ENCODE measurements at regions not wholly inside any gene's neighbourhood (a gene's known extent, or its start where the extent isn't known, plus 50 kb on each side); places are given as distances from the start of the nearest gene placed in this dataset.
"Not testable (repeated sequence)": the region's sequence is repeated elsewhere in the genome, so short reads cannot be mapped to it uniquely, and the experiment has no call there.

- Histone ChIP-seq H3K36me3 (ENCODE audit: control insufficient read depth, insufficient read depth, low read length) (no peaks in the 10 kb centered on the region), H3K9me3 (ENCODE audit: control insufficient read depth, low read length) (no peaks in the 10 kb centered on the region), H3K27ac (ENCODE audit: low read depth, low read length, severe bottlenecking) (no peak overlapping the region), H3K4me3 (ENCODE audit: extremely low read depth, insufficient read depth, low read length, poor library complexity, severe bottlenecking) (no peak overlapping the region), H3K4me1 (ENCODE audit: control insufficient read depth, insufficient read depth, low read length, poor library complexity, severe bottlenecking) (no peaks in the 10 kb centered on the region)
- 100% methylated on average over 1 of the region's 1 CpG; no CpG with 5 or more reads in 1 of the 2 experiments for WGBS, 2 experiments (ENCODE audit: insufficient coverage in 2 of 2)
These were observed 1222.0 kb upstream of the TENM3 start for GRCh38 chr4:181021213-181021612.

GRCh38 chr4:181030135-181030921 is 1212.9 kb upstream of the TENM3 start:
- 94 to 96% methylated on average over 11 to 12 of the region's 14 CpGs for WGBS, 2 experiments (ENCODE audit: insufficient coverage in 2 of 2)
- not testable (repeated sequence) for H3K36me3 ChIP-seq (ENCODE audit: control insufficient read depth, insufficient read depth, low read length); H3K4me3 ChIP-seq (ENCODE audit: extremely low read depth, insufficient read depth, low read length, poor library complexity, severe bottlenecking); H3K9me3 ChIP-seq (ENCODE audit: control insufficient read depth, low read length); H3K27ac ChIP-seq (ENCODE audit: low read depth, low read length, severe bottlenecking); H3K4me1 ChIP-seq (ENCODE audit: control insufficient read depth, insufficient read depth, low read length, poor library complexity, severe bottlenecking)

- Histone ChIP-seq H3K4me3 (ENCODE audit: extremely low read depth, insufficient read depth, low read length, poor library complexity, severe bottlenecking) (no peak overlapping the region), H3K36me3 (ENCODE audit: control insufficient read depth, insufficient read depth, low read length) (no peaks in the 10 kb centered on the region), H3K9me3 (ENCODE audit: control insufficient read depth, low read length) (no peaks in the 10 kb centered on the region), H3K4me1 (ENCODE audit: control insufficient read depth, insufficient read depth, low read length, poor library complexity, severe bottlenecking) (no peaks in the 10 kb centered on the region), H3K27ac (ENCODE audit: low read depth, low read length, severe bottlenecking) (no peak overlapping the region)
- 86 to 94% methylated on average over 6 of the region's 7 CpGs for WGBS, 2 experiments (ENCODE audit: insufficient coverage in 2 of 2)
These were observed 1212.2 kb upstream of the TENM3 start for GRCh38 chr4:181030961-181031360.

- Histone ChIP-seq H3K36me3 (ENCODE audit: control insufficient read depth, insufficient read depth, low read length) (no peaks in the 10 kb centered on the region), H3K27ac (ENCODE audit: low read depth, low read length, severe bottlenecking) (no peak overlapping the region), H3K4me1 (ENCODE audit: control insufficient read depth, insufficient read depth, low read length, poor library complexity, severe bottlenecking) (no peaks in the 10 kb centered on the region), H3K4me3 (ENCODE audit: extremely low read depth, insufficient read depth, low read length, poor library complexity, severe bottlenecking) (no peak overlapping the region), H3K9me3 (ENCODE audit: control insufficient read depth, low read length) (no peaks in the 10 kb centered on the region)
- 85 to 100% methylated on average over 1 to 2 of the region's 4 CpGs for WGBS, 2 experiments (ENCODE audit: insufficient coverage in 2 of 2)
These were observed 1199.7 kb upstream of the TENM3 start for GRCh38 chr4:181043486-181043885.

GRCh38 chr4:181046809-181047208 is 1196.4 kb upstream of the TENM3 start:
- Histone ChIP-seq H3K4me1 (ENCODE audit: control insufficient read depth, insufficient read depth, low read length, poor library complexity, severe bottlenecking) (no peaks in the 10 kb centered on the region), H3K9me3 (ENCODE audit: control insufficient read depth, low read length) (no peaks in the 10 kb centered on the region), H3K27ac (ENCODE audit: low read depth, low read length, severe bottlenecking) (no peak overlapping the region), H3K36me3 (ENCODE audit: control insufficient read depth, insufficient read depth, low read length) (no peaks in the 10 kb centered on the region), H3K4me3 (ENCODE audit: extremely low read depth, insufficient read depth, low read length, poor library complexity, severe bottlenecking) (no peak overlapping the region)
- 83% methylated on average over 8 of the region's 9 CpGs for WGBS, 2 experiments (ENCODE audit: insufficient coverage in 2 of 2)

- Histone ChIP-seq H3K36me3 (ENCODE audit: control insufficient read depth, insufficient read depth, low read length) (no peaks in the 10 kb centered on the region), H3K4me1 (ENCODE audit: control insufficient read depth, insufficient read depth, low read length, poor library complexity, severe bottlenecking) (no peaks in the 10 kb centered on the region), H3K27ac (ENCODE audit: low read depth, low read length, severe bottlenecking) (no peak overlapping the region), H3K4me3 (ENCODE audit: extremely low read depth, insufficient read depth, low read length, poor library complexity, severe bottlenecking) (no peak overlapping the region), H3K9me3 (ENCODE audit: control insufficient read depth, low read length) (no peaks in the 10 kb centered on the region)
These were observed 1191.3 kb upstream of the TENM3 start for GRCh38 chr4:181051931-181052330.

GRCh38 chr4:181061787-181062186 is 1181.4 kb upstream of the TENM3 start:
- whole genome bisulfite sequencing, 2 experiments (ENCODE audit: insufficient coverage in 2 of 2), result 40% methylated on average over 1 of the region's 1 CpG; no CpG with 5 or more reads in 1 of the 2 experiments
- Histone ChIP-seq H3K4me1 (ENCODE audit: control insufficient read depth, insufficient read depth, low read length, poor library complexity, severe bottlenecking) (no peaks in the 10 kb centered on the region), H3K27ac (ENCODE audit: low read depth, low read length, severe bottlenecking) (no peak overlapping the region), H3K9me3 (ENCODE audit: control insufficient read depth, low read length) (no peaks in the 10 kb centered on the region), H3K4me3 (ENCODE audit: extremely low read depth, insufficient read depth, low read length, poor library complexity, severe bottlenecking) (no peak overlapping the region), H3K36me3 (ENCODE audit: control insufficient read depth, insufficient read depth, low read length) (no peaks in the 10 kb centered on the region)

- no CpG with 5 or more reads among the region's 3 CpGs for WGBS, 2 experiments (ENCODE audit: insufficient coverage in 2 of 2)
- no peak overlapping the region for H3K27ac ChIP-seq (ENCODE audit: low read depth, low read length, severe bottlenecking)
- H3K9me3 ChIP-seq (ENCODE audit: control insufficient read depth, low read length), result no peaks in the 10 kb centered on the region
- no peaks in the 10 kb centered on the region for H3K36me3 ChIP-seq (ENCODE audit: control insufficient read depth, insufficient read depth, low read length)
- no peak overlapping the region for H3K4me3 ChIP-seq (ENCODE audit: extremely low read depth, insufficient read depth, low read length, poor library complexity, severe bottlenecking)
- H3K4me1 ChIP-seq (ENCODE audit: control insufficient read depth, insufficient read depth, low read length, poor library complexity, severe bottlenecking), result no peaks in the 10 kb centered on the region
These were observed 1180.0 kb upstream of the TENM3 start for GRCh38 chr4:181063212-181063611.

- no peak overlapping the region for H3K4me3 ChIP-seq (ENCODE audit: extremely low read depth, insufficient read depth, low read length, poor library complexity, severe bottlenecking)
- no peak overlapping the region for H3K27ac ChIP-seq (ENCODE audit: low read depth, low read length, severe bottlenecking)
- no peaks in the 10 kb centered on the region for H3K36me3 ChIP-seq (ENCODE audit: control insufficient read depth, insufficient read depth, low read length)
- no peaks in the 10 kb centered on the region for H3K4me1 ChIP-seq (ENCODE audit: control insufficient read depth, insufficient read depth, low read length, poor library complexity, severe bottlenecking)
- H3K9me3 ChIP-seq (ENCODE audit: control insufficient read depth, low read length), result no peaks in the 10 kb centered on the region
These were observed 1165.9 kb upstream of the TENM3 start for GRCh38 chr4:181077341-181077740.

- Histone ChIP-seq H3K4me3 (ENCODE audit: extremely low read depth, insufficient read depth, low read length, poor library complexity, severe bottlenecking) (no peak overlapping the region), H3K36me3 (ENCODE audit: control insufficient read depth, insufficient read depth, low read length) (no peaks in the 10 kb centered on the region), H3K9me3 (ENCODE audit: control insufficient read depth, low read length) (no peaks in the 10 kb centered on the region), H3K27ac (ENCODE audit: low read depth, low read length, severe bottlenecking) (no peak overlapping the region), H3K4me1 (ENCODE audit: control insufficient read depth, insufficient read depth, low read length, poor library complexity, severe bottlenecking) (no peaks in the 10 kb centered on the region)
- WGBS, 2 experiments (ENCODE audit: insufficient coverage in 2 of 2), result 83% methylated on average over 1 of the region's 1 CpG; no CpG with 5 or more reads in 1 of the 2 experiments
These were observed 1165.0 kb upstream of the TENM3 start for GRCh38 chr4:181078196-181078595.

- H3K27ac ChIP-seq (ENCODE audit: low read depth, low read length, severe bottlenecking), result no peak overlapping the region
- 80% methylated on average over 1 of the region's 6 CpGs; no CpG with 5 or more reads in 1 of the 2 experiments for WGBS, 2 experiments (ENCODE audit: insufficient coverage in 2 of 2)
These were observed 1159.3 kb upstream of the TENM3 start for GRCh38 chr4:181083757-181084361.

More at GRCh38 chr4:181083757-181084361, 1159.3 kb upstream of the TENM3 start:
- H3K4me3 ChIP-seq (ENCODE audit: extremely low read depth, insufficient read depth, low read length, poor library complexity, severe bottlenecking), result no peak overlapping the region
- no peaks in the 10 kb centered on the region for H3K9me3 ChIP-seq (ENCODE audit: control insufficient read depth, low read length)
- H3K4me1 ChIP-seq (ENCODE audit: control insufficient read depth, insufficient read depth, low read length, poor library complexity, severe bottlenecking), result no peaks in the 10 kb centered on the region
- H3K36me3 ChIP-seq (ENCODE audit: control insufficient read depth, insufficient read depth, low read length), result no peaks in the 10 kb centered on the region

Measured in mesodermal cell (in vitro differentiated cells).